HG02759 (cell line): ENCODE measurements at regions not wholly inside any gene's neighbourhood (a gene's known extent, or its start where the extent isn't known, plus 50 kb on each side); places are given as distances from the start of the nearest gene placed in this dataset.
"Not testable (repeated sequence)": the region's sequence is repeated elsewhere in the genome, so short reads cannot be mapped to it uniquely, and the experiment has no call there.

ENCODE experiments used
- ATAC-seq: cut with Tn5 transposase; IDR thresholded peaks from one replicate; pipeline ENCODE4 v1.9.1; 2021; ENCODE audit warnings: mild to moderate bottlenecking, moderate library complexity; ENCODE audit not compliant: unreplicated experiment

- no peak for ATAC-seq
Measured at GRCh38 chr3:8399686-8400085, 101.9 kb upstream of the LMCD1 start.

- ATAC-seq = no peak
Measured at GRCh38 chr3:8400911-8401310, 100.7 kb upstream of the LMCD1 start.

GRCh38 chr3:8403996-8404395, 97.6 kb upstream of the LMCD1 start:
- ATAC-seq = no peak

GRCh38 chr3:8405144-8405543, 96.5 kb upstream of the LMCD1 start:
- ATAC-seq = no peak

GRCh38 chr3:8406479-8406878, 95.1 kb upstream of the LMCD1 start:
- ATAC-seq = no peak

- no peak for ATAC-seq
Measured at GRCh38 chr3:8413337-8413926, 88.2 kb upstream of the LMCD1 start.

- no peak for ATAC-seq
Measured at GRCh38 chr3:8416965-8417364, 84.7 kb upstream of the LMCD1 start.

GRCh38 chr3:8420612-8421011, 81.0 kb upstream of the LMCD1 start:
- ATAC-seq = no peak

GRCh38 chr3:8421267-8421666, 80.4 kb upstream of the LMCD1 start:
- ATAC-seq = peak; percentile 48

GRCh38 chr3:8421711-8422110, 79.9 kb upstream of the LMCD1 start:
- no peak for ATAC-seq

GRCh38 chr3:8423307-8423706, 78.3 kb upstream of the LMCD1 start:
- ATAC-seq = no peak

GRCh38 chr3:8424281-8424680, 77.3 kb upstream of the LMCD1 start:
- no peak for ATAC-seq

- no peak for ATAC-seq
Measured at GRCh38 chr3:8436661-8437287, 64.8 kb upstream of the LMCD1 start.

- no peak for ATAC-seq
Measured at GRCh38 chr3:8438507-8439079, 63.0 kb upstream of the LMCD1 start.

GRCh38 chr3:8440142-8440541, 61.5 kb upstream of the LMCD1 start:
- not testable (repeated sequence) for ATAC-seq

- ATAC-seq = no peak
Measured at GRCh38 chr3:8441969-8442559, 59.6 kb upstream of the LMCD1 start.

- ATAC-seq = no peak
Measured at GRCh38 chr3:8442993-8443650, 58.5 kb upstream of the LMCD1 start.

GRCh38 chr3:8443829-8444791, 57.5 kb upstream of the LMCD1 start:
- peak; percentile 67 for ATAC-seq

- no peak for ATAC-seq
Measured at GRCh38 chr3:8444883-8445282, 56.7 kb upstream of the LMCD1 start.

- no peak for ATAC-seq
Measured at GRCh38 chr3:8445861-8446260, 55.8 kb upstream of the LMCD1 start.

- ATAC-seq = no peak
Measured at GRCh38 chr3:8446845-8447244, 54.8 kb upstream of the LMCD1 start.
